ENCODE measurements at regions not wholly inside any gene's neighbourhood (a gene's known extent, or its start where the extent isn't known, plus 50 kb on each side); places are given as distances from the start of the nearest gene placed in this dataset.

GRCh38 chrX:71000139-71000538 lies 68.0 kb downstream of the SNX12 start:
- no peak for FAIRE-seq
- H3K36me3 ChIP-seq (ENCODE audit: control insufficient read depth, insufficient read depth, low read length): no peaks in the 10 kb centered on the region
- no peaks in the 10 kb centered on the region for H3K27me3 ChIP-seq (ENCODE audit: control insufficient read depth, insufficient read depth, low read length)
- TF ChIP-seq CTCF (IDR thresholded peaks at IDR 0.05; ENCODE audit: insufficient read depth, low read length, severe bottlenecking): no peak
- no peak for DNase-seq (ENCODE audit: low read depth)
- H3K4me3 ChIP-seq (ENCODE audit: low read depth, low read length): no peak overlapping the region

- TF ChIP-seq CTCF (IDR thresholded peaks at IDR 0.05; ENCODE audit: insufficient read depth, low read length, severe bottlenecking): peak; percentile 30
- Histone ChIP-seq H3K27me3 (ENCODE audit: control insufficient read depth, insufficient read depth, low read length) (no peaks in the 10 kb centered on the region), H3K4me3 (ENCODE audit: low read depth, low read length) (no peak overlapping the region), H3K36me3 (ENCODE audit: control insufficient read depth, insufficient read depth, low read length) (no peaks in the 10 kb centered on the region)
- DNase-seq (ENCODE audit: low read depth): peak; percentile 88
- FAIRE-seq: no peak
Measured at GRCh38 chrX:70998411-70999027, 67.6 kb upstream of the SLC7A3 start.

- no peaks in the 10 kb centered on the region for H3K27me3 ChIP-seq (ENCODE audit: control insufficient read depth, insufficient read depth, low read length)
- H3K4me3 ChIP-seq (ENCODE audit: low read depth, low read length): no peak overlapping the region
- FAIRE-seq (no peak), DNase-seq (ENCODE audit: low read depth) (no peak)
- H3K36me3 ChIP-seq (ENCODE audit: control insufficient read depth, insufficient read depth, low read length): no peaks in the 10 kb centered on the region
- TF ChIP-seq CTCF (IDR thresholded peaks at IDR 0.05; ENCODE audit: insufficient read depth, low read length, severe bottlenecking): no peak
Measured at GRCh38 chrX:70995338-70995737, 64.4 kb upstream of the SLC7A3 start.

- H3K36me3 ChIP-seq (ENCODE audit: control insufficient read depth, insufficient read depth, low read length): no peaks in the 10 kb centered on the region
- DNase-seq (ENCODE audit: low read depth) (no peak), FAIRE-seq (no peak)
- H3K4me3 ChIP-seq (ENCODE audit: low read depth, low read length): no peak overlapping the region
- no peak for TF ChIP-seq CTCF (IDR thresholded peaks at IDR 0.05; ENCODE audit: insufficient read depth, low read length, severe bottlenecking)
- H3K27me3 ChIP-seq (ENCODE audit: control insufficient read depth, insufficient read depth, low read length): no peaks in the 10 kb centered on the region
Measured at GRCh38 chrX:70988425-70988824, 57.5 kb upstream of the SLC7A3 start.
